Ovary (tissue), 3 donors: ENCODE measurements at regions not wholly inside any gene's neighbourhood (a gene's known extent, or its start where the extent isn't known, plus 50 kb on each side); places are given as distances from the start of the nearest gene placed in this dataset.

Source experiments
- EP300 ChIP-seq: sonication (generic); formaldehyde crosslinking; IDR thresholded peaks from one replicate; pipeline ENCODE4 v1.6.1; 2017; ENCODE audit warnings: antibody characterized with exemption
- TF ChIP-seq, protein P1 (sequence below), 3 donors: fragments of 450-650 bp in 2 of 3; fragments of 200-600 bp in 1 of 3; IDR thresholded peaks; one replicate each; pipeline versions ENCODE4 v1.5.1 to v1.8.0; 2016 to 2022; ENCODE audit warnings: antibody characterized with exemption in 3 of 3, mild to moderate bottlenecking in 1 of 3
- donor health status: DM: no; HTN: no; CAD: no.

DNA sequence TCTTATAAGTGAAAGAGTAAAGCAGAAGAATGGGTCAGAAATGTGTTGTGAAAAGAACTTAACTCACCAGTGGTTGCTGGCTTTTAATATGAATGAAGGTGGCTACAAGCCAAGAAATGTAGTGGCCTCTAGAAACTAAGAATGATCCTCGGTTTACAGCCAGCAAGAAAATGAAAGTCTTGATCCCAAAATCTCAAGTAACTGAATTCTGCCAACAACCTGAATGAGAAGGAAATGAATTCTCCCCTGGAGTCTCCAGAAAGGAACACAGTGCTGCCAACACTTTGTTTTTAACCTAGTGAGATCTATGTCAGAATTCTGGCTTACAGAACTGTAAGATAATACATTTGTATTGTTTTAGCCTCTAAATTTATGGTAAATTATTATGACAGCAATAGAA is 193.0 kb downstream of the FZD1 start:
- TF ChIP-seq, protein P1, sequence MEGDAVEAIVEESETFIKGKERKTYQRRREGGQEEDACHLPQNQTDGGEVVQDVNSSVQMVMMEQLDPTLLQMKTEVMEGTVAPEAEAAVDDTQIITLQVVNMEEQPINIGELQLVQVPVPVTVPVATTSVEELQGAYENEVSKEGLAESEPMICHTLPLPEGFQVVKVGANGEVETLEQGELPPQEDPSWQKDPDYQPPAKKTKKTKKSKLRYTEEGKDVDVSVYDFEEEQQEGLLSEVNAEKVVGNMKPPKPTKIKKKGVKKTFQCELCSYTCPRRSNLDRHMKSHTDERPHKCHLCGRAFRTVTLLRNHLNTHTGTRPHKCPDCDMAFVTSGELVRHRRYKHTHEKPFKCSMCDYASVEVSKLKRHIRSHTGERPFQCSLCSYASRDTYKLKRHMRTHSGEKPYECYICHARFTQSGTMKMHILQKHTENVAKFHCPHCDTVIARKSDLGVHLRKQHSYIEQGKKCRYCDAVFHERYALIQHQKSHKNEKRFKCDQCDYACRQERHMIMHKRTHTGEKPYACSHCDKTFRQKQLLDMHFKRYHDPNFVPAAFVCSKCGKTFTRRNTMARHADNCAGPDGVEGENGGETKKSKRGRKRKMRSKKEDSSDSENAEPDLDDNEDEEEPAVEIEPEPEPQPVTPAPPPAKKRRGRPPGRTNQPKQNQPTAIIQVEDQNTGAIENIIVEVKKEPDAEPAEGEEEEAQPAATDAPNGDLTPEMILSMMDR (IDR thresholded peaks at IDR 0.05): no peak
- no peak for TF ChIP-seq EP300
